ENCODE measurements at regions not wholly inside any gene's neighbourhood (a gene's known extent, or its start where the extent isn't known, plus 50 kb on each side); places are given as distances from the start of the nearest gene placed in this dataset.
"Not testable (repeated sequence)": the region's sequence is repeated elsewhere in the genome, so short reads cannot be mapped to it uniquely, and the experiment has no call there.

DNA sequence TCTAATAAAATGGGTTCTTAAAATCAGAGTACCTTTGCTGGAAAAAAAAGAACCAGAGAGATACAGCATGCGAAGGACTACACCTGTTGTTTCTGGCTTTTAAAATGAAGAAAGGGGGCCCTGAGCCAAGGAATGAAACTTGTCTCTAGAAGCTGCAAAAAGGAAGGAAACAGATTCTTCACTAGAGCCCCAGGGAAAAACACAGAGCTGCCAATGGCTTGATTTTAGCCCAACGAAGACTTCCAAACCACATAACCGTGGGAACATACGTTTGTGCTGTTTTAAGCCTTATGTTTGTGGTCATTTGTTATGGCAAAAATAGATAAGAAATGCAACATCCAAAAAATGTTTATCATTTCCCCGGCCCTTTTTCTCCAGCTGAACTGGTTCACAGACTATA lies 780.0 kb downstream of the SORCS1 start:
- no peak for DNase-seq (ENCODE audit: low spot score)

DNA sequence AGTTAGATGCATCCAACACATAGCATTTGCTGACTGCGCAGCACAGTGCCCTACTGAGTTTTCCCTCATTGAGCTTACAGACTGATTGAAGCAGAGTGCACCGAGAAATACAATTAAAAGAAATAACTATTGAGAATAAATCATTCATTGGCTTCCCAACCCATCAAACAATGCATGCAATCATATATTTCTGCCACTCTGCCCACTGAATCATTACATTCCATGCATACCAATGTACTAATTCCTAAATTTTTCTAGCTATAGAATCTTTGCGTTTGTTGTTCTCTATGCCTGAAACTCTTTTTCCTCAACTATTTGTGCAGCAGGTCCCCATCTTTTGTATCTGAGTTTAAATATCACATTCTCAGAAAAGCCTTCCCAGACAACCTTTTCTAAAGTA lies 783.8 kb downstream of the SORCS1 start:
- DNase-seq (ENCODE audit: low spot score): no peak

DNA sequence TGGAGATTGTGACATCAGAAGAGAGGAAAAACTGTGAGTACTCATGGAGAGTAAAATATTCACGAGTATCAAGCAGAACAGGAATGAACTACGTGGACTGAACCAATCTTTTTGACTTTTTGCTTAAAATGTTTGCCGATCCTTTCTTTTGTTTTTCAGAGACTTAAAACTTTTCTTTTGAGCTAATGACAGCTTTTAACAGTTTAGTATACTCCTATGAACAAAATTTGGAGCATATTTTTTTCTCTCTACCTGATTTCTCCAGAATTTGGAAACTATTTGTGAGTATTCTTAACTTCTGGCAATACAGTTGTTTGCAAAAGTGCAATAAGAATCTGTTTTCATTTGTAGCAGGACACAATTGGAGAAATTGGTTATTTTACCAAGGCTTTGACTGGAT lies 786.3 kb downstream of the SORCS1 start:
- DNase-seq (ENCODE audit: low spot score): no peak

- no peak for DNase-seq (ENCODE audit: low spot score)
These were observed 793.8 kb downstream of the SORCS1 start for GRCh38 chr10:106370751-106371150.

DNA sequence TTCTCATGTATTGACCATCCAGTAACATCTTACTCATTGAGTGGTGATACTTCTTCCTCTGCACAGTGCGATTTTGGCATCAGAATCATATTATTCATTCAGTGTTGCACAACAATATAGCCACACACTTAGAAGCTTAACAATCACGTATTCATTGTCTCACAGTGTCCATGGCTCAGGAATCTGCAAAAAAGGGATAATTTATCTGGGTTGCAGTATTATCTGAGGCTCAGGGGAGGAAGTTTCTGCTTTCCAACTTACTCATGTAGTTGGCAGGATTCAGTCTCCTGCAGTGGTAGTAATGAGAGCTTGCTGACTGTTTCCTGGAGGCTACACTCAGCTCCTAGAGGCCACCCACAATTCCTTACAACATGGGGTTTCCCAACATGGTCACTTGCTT lies 803.6 kb downstream of the SORCS1 start:
- DNase-seq (ENCODE audit: low spot score): peak; percentile 11

GRCh38 chr10:106355450-106355849 lies 809.1 kb downstream of the SORCS1 start:
- DNase-seq (ENCODE audit: low spot score): no peak

DNA sequence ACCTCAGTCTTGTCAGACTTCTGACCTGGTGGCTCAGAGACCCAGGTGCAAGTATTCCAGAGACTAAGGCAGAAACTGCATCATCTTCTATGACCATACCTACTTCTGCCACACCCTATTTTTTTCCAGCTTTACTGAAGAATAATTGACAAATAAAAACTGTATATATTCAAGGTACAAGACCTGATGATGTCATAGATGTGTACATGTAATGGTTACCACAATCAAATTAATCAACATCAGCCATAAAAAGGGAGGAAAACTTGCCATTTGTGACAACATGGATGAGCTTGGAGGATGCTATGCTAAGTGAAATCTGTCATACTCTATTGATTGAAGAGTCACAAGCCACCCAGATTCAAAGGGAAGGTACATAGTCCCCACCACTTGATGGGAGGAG lies 815.6 kb downstream of the SORCS1 start:
- DNase-seq (ENCODE audit: low spot score): no peak

- no peak for DNase-seq (ENCODE audit: low spot score)
These were observed 817.0 kb downstream of the SORCS1 start for GRCh38 chr10:106347547-106347946.

DNA sequence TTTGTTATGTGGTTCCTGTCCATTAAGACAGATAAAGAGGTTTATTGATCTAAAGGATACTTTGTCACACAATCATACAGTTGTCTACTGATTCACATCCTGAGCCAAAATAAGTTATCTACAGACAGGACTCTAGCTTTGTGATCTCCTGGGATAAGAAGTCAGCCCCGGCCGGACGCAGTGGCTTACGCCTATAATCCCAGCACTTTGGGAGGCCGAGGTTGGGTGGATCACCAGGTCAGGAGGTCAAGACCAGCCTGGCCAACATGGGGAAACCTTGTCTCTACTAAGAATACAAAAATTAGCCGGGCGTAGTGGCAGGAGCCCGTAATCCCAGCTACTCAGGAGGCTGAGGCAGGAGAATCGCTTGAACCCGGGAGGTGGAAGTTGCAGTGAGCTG lies 821.0 kb downstream of the SORCS1 start:
- not testable (repeated sequence) for DNase-seq (ENCODE audit: low spot score)

GRCh38 chr10:106341356-106341755 lies 823.1 kb downstream of the SORCS1 start:
- DNase-seq (ENCODE audit: low spot score): no peak

GRCh38 chr10:106338486-106338885 lies 826.0 kb downstream of the SORCS1 start:
- no peak for DNase-seq (ENCODE audit: low spot score)

DNA sequence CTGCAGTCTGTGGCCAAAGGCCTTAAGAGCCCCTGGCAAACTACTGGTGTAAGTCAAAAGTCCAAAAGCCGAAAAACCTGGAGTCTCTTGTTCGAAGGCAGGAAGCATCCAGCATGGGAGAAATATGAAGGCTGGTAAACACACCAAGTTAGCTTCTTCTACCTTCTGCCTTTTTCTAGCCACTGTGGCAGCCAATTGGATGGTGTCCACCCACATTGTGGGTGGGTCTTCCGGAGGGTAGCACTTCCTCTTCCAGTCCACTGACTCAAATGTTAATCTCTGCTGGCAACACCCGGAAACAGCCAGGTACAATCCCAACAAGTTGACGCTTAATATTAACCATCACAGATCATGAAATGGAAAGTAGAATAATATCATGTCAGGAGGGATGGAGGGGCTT lies 827.6 kb downstream of the SORCS1 start:
- no peak for DNase-seq (ENCODE audit: low spot score)

DNA sequence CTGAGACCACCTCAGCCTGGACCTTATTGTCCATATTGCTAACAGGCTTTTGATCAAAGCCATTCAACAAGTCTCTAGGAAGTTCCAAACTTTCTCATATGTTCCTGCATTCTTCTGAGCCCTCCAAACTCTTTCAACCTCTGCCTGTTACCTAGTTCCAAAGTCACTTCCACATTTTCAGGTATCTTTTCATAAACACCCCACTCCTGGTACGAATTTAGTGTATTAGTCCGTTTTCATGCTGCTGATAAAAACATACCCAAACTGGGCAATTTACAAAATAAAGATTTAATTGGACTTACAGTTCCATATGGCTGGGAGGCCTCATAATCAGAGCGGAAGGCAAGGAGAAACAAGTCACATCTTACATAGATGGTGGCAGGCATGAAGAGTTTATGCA lies 836.8 kb downstream of the SORCS1 start:
- no peak for DNase-seq (ENCODE audit: low spot score)

GRCh38 chr10:106320876-106321275 lies 843.6 kb downstream of the SORCS1 start:
- no peak for DNase-seq (ENCODE audit: low spot score)

- DNase-seq (ENCODE audit: low spot score): no peak
These were observed 844.4 kb downstream of the SORCS1 start for GRCh38 chr10:106320078-106320477.

- DNase-seq (ENCODE audit: low spot score): no peak
These were observed 847.0 kb downstream of the SORCS1 start for GRCh38 chr10:106317554-106317953.

- no peak for DNase-seq (ENCODE audit: low spot score)
These were observed 851.5 kb downstream of the SORCS1 start for GRCh38 chr10:106313041-106313440.

- no peak for DNase-seq (ENCODE audit: low spot score)
These were observed 852.4 kb downstream of the SORCS1 start for GRCh38 chr10:106312087-106312486.

DNA sequence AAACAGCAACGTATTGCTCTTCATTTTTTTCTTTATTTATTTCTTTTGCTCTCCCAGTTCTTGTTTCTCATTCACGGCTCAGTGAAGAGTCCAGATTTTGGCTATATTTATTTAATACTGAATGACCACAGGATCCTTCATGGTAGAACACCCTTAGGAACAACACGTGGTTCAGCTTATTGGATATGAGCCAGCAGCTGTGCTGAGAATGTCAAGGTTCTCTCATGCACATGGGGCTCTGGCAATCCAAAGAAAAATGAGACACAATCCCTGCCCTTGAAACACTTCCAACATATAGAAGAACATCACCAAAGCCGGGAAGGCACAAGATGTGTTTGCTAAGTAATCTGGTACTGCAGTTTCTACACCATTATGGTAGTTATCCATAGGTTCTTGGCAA lies 852.9 kb downstream of the SORCS1 start:
- DNase-seq (ENCODE audit: low spot score): peak; percentile 2

DNA sequence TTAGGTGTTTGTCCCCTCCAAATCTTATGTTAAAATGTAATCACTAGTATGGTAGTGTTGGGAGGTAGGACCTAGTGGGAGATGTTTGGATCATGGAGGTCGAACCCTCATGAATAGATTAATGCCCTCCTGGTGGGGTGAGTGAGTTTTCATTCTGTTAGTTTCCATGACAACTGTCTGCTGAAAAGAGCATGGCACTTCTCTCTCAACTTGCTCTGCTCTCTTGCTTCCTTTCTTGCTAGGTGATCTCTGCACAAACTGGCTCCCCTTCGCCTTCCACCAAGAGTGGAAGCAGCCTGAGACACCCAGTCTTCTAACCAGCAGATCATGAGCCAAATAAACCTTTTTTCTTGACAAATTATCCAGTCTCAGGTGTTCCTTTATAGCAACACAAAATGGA lies 853.9 kb downstream of the SORCS1 start:
- no peak for DNase-seq (ENCODE audit: low spot score)

DNA sequence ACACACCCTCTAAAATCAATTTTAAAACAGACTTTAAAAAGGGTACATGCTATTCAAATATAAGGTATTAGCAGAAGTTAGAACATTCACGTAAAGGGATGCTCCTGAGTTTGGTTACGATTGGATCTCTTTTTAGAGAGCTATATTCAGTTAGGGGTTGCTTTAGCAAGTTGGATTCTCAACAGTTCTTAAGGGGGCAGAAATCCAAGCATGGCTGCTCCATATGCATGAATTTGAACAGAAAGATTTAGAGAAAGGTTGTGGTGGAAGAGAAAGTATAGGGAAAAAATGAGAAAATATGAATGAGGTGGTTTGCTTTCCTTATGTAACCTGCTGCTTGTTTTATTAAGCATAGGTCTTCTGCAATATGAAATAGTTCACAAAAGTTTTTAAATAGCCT lies 855.1 kb downstream of the SORCS1 start:
- DNase-seq (ENCODE audit: low spot score): no peak

- no peak for DNase-seq (ENCODE audit: low spot score)
These were observed 856.2 kb downstream of the SORCS1 start for GRCh38 chr10:106308284-106308683.

GRCh38 chr10:106304056-106304455 lies 860.5 kb downstream of the SORCS1 start:
- DNase-seq (ENCODE audit: low spot score): no peak

DNA sequence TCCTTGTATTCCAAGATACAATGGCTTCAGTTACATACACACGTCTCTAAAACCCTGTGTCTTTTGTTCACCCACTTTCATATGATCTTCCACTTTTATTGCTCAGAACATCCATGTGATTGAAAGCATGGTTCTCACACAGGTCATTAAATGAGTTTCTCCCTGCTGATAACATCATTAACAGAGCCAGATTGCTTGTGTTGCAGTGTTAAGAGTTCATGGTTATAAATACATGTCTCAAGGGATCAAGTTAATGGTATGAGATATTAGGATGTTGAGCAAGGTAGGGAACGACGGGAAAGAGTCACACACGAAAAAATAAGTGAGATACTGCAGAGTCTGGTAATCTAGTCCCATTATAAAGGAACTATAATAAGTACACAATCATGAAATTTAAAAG lies 861.5 kb downstream of the SORCS1 start:
- no peak for DNase-seq (ENCODE audit: low spot score)

- DNase-seq (ENCODE audit: low spot score): no peak
These were observed 863.4 kb downstream of the SORCS1 start for GRCh38 chr10:106301146-106301545.
